ENCODE measurements at regions not wholly inside any gene's neighbourhood (a gene's known extent, or its start where the extent isn't known, plus 50 kb on each side); places are given as distances from the start of the nearest gene placed in this dataset.
"Not testable (repeated sequence)": the region's sequence is repeated elsewhere in the genome, so short reads cannot be mapped to it uniquely, and the experiment has no call there.

DNA sequence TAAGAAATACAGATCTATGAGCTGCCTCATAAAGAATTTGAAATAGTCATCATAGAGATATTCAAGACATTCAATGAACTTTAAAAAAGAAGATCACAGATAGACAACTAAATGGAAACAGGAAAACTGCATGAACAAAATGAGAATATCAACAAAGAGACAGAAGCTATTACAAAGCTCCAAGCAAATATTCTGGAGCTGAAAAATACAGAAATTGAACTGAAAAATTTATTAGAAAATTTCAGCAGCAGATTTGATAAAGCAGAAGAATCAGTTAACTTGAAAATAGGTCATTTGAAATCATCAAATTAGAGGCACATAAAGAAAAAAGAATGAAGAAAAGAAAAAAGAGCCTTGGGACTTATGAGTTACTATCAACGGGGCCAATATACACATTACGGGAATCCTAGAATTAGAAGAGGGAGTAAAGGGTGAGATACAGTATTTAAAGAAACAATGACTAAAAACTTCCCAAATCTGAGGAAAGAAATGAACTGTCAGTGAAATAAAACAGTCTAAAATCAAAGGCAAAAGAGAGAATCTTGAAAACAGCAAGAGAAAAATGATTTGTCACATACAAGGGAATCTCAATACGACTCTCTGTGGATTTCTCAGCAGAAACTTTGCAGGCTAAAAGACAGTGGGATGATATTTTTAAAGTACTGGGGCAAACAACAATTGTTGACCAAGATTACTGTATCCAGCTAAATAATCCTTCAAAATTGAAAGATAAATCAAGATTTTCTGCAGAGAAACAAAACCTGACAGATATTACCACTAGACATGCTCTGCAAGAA lies 641.6 kb downstream of the ANKRD50 start:
- Histone ChIP-seq H3K27ac (ENCODE audit: low read depth, low read length) (no peak overlapping the region), H3K4me1 (ENCODE audit: control insufficient read depth, insufficient read depth, low read length, unreplicated experiment) (no peaks in the 10 kb centered on the region), H3K36me3 (ENCODE audit: insufficient read depth, low read length) (no peaks in the 10 kb centered on the region), H3K4me3 (ENCODE audit: low read depth, low read length) (no peak overlapping the region), H3K27me3 (ENCODE audit: insufficient read depth, low read length) (no peaks in the 10 kb centered on the region), H3K79me2 (ENCODE audit: control insufficient read depth, insufficient read depth, low read length, unreplicated experiment) (no peaks in the 10 kb centered on the region), H2AFZ (ENCODE audit: low read length, unreplicated experiment) (no peak overlapping the region)

- H3K36me3 ChIP-seq (ENCODE audit: insufficient read depth, low read length); H3K27me3 ChIP-seq (ENCODE audit: insufficient read depth, low read length); H3K27ac ChIP-seq (ENCODE audit: low read depth, low read length); H3K79me2 ChIP-seq (ENCODE audit: control insufficient read depth, insufficient read depth, low read length, unreplicated experiment); H3K4me1 ChIP-seq (ENCODE audit: control insufficient read depth, insufficient read depth, low read length, unreplicated experiment); H2AFZ ChIP-seq (ENCODE audit: low read length, unreplicated experiment); H3K4me3 ChIP-seq (ENCODE audit: low read depth, low read length): not testable (repeated sequence)
These were observed 637.3 kb downstream of the ANKRD50 start for GRCh38 chr4:124075276-124075675.

- Histone ChIP-seq H3K4me3 (ENCODE audit: low read depth, low read length) (no peak overlapping the region), H3K36me3 (ENCODE audit: insufficient read depth, low read length) (no peaks in the 10 kb centered on the region), H3K27me3 (ENCODE audit: insufficient read depth, low read length) (no peaks in the 10 kb centered on the region), H2AFZ (ENCODE audit: low read length, unreplicated experiment) (no peak overlapping the region), H3K27ac (ENCODE audit: low read depth, low read length) (peak overlapping the region; percentile 19; the same call in 1 of the 2 replicates), H3K79me2 (ENCODE audit: control insufficient read depth, insufficient read depth, low read length, unreplicated experiment) (no peaks in the 10 kb centered on the region), H3K4me1 (ENCODE audit: control insufficient read depth, insufficient read depth, low read length, unreplicated experiment) (no peaks in the 10 kb centered on the region)
These were observed 633.3 kb downstream of the ANKRD50 start for GRCh38 chr4:124079174-124079780.

DNA sequence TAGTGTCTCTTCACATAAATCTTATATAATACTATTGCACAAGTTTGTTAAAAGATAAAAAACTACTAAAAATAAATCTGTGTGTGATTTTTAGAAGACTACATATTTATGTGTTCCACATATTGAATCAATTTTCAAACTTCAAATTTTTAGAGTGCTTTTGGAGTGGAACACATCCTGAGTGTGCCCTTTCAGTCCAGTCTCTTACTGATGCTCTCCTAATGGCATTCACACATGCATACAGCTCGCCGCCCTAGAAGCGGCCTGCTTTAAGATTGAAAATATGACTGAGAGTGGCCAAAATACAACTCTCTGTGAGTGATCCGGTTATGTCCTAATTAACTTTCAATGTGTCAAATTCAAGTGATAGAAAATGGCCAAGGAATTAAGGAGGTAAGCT lies 628.8 kb downstream of the ANKRD50 start:
- Histone ChIP-seq H3K79me2 (ENCODE audit: control insufficient read depth, insufficient read depth, low read length, unreplicated experiment) (no peaks in the 10 kb centered on the region), H3K4me3 (ENCODE audit: low read depth, low read length) (no peak overlapping the region), H3K36me3 (ENCODE audit: insufficient read depth, low read length) (no peaks in the 10 kb centered on the region), H2AFZ (ENCODE audit: low read length, unreplicated experiment) (no peak overlapping the region), H3K4me1 (ENCODE audit: control insufficient read depth, insufficient read depth, low read length, unreplicated experiment) (no peaks in the 10 kb centered on the region), H3K27ac (ENCODE audit: low read depth, low read length) (no peak overlapping the region), H3K27me3 (ENCODE audit: insufficient read depth, low read length) (no peaks in the 10 kb centered on the region)

- Histone ChIP-seq H3K36me3 (ENCODE audit: insufficient read depth, low read length) (no peaks in the 10 kb centered on the region), H3K27ac (ENCODE audit: low read depth, low read length) (no peak overlapping the region), H3K4me1 (ENCODE audit: control insufficient read depth, insufficient read depth, low read length, unreplicated experiment) (no peaks in the 10 kb centered on the region)
These were observed 626.9 kb downstream of the ANKRD50 start for GRCh38 chr4:124085561-124086180.

DNA sequence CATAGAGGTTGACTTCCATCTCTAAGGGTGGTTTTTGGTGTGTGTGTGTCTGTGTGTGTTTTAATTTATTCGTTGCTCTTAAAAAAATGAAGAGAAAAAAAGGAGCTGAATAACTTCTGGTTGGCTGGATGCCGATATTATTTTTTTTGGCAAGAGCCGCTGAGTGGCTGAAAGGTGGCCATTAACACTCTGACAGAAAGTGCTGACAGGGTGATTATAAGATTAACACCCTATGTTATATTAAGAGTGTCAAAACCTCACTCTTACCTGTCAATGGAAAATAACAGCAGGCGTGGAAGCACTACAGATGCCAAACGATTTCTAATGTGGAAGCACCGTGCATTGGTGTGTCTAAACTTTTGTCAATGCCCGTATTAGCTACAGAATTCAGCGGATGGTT lies 622.5 kb downstream of the ANKRD50 start:
- Histone ChIP-seq H3K27ac (ENCODE audit: low read depth, low read length) (no peak overlapping the region), H3K4me3 (ENCODE audit: low read depth, low read length) (no peak overlapping the region), H2AFZ (ENCODE audit: low read length, unreplicated experiment) (no peak overlapping the region), H3K79me2 (ENCODE audit: control insufficient read depth, insufficient read depth, low read length, unreplicated experiment) (no peaks in the 10 kb centered on the region), H3K36me3 (ENCODE audit: insufficient read depth, low read length) (no peaks in the 10 kb centered on the region), H3K27me3 (ENCODE audit: insufficient read depth, low read length) (no peaks in the 10 kb centered on the region), H3K4me1 (ENCODE audit: control insufficient read depth, insufficient read depth, low read length, unreplicated experiment) (no peaks in the 10 kb centered on the region)

More at GRCh38 chr4:124085561-124086180, 626.9 kb downstream of the ANKRD50 start:
- no peaks in the 10 kb centered on the region for H3K27me3 ChIP-seq (ENCODE audit: insufficient read depth, low read length)
- no peaks in the 10 kb centered on the region for H3K79me2 ChIP-seq (ENCODE audit: control insufficient read depth, insufficient read depth, low read length, unreplicated experiment)
- no peak overlapping the region for H3K4me3 ChIP-seq (ENCODE audit: low read depth, low read length)
- no peak overlapping the region for H2AFZ ChIP-seq (ENCODE audit: low read length, unreplicated experiment)

DNA sequence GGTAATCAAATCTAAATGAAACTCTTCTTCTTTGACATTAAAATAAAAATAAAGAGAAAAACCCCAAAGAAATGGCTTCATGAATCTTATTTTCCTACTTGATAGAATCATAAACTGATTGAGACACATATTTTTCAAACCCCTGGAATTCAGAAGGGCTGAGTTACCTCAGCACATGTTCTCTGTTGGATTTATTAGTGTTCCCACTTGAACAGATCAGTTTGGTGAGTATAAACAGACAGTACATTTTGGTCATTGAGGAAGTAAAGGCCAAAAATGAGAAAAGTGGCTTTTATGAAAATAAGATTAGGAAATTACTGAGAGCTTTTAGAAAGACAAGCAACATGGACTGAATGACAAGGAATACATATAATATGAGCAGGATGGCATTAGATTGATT lies 620.4 kb downstream of the ANKRD50 start:
- no peak overlapping the region for H2AFZ ChIP-seq (ENCODE audit: low read length, unreplicated experiment)
- no peak overlapping the region for H3K27ac ChIP-seq (ENCODE audit: low read depth, low read length)
- H3K4me3 ChIP-seq (ENCODE audit: low read depth, low read length) = no peak overlapping the region
- H3K27me3 ChIP-seq (ENCODE audit: insufficient read depth, low read length) = no peaks in the 10 kb centered on the region
- no peaks in the 10 kb centered on the region for H3K79me2 ChIP-seq (ENCODE audit: control insufficient read depth, insufficient read depth, low read length, unreplicated experiment)
- no peaks in the 10 kb centered on the region for H3K36me3 ChIP-seq (ENCODE audit: insufficient read depth, low read length)
- H3K4me1 ChIP-seq (ENCODE audit: control insufficient read depth, insufficient read depth, low read length, unreplicated experiment) = no peaks in the 10 kb centered on the region

GRCh38 chr4:124092541-124092984 lies 620.0 kb downstream of the ANKRD50 start:
- H3K27me3 ChIP-seq (ENCODE audit: insufficient read depth, low read length) = no peaks in the 10 kb centered on the region
- H3K4me3 ChIP-seq (ENCODE audit: low read depth, low read length) = no peak overlapping the region
- H3K27ac ChIP-seq (ENCODE audit: low read depth, low read length) = no peak overlapping the region
- no peaks in the 10 kb centered on the region for H3K4me1 ChIP-seq (ENCODE audit: control insufficient read depth, insufficient read depth, low read length, unreplicated experiment)
- H3K79me2 ChIP-seq (ENCODE audit: control insufficient read depth, insufficient read depth, low read length, unreplicated experiment) = no peaks in the 10 kb centered on the region
- no peaks in the 10 kb centered on the region for H3K36me3 ChIP-seq (ENCODE audit: insufficient read depth, low read length)
- no peak overlapping the region for H2AFZ ChIP-seq (ENCODE audit: low read length, unreplicated experiment)

DNA sequence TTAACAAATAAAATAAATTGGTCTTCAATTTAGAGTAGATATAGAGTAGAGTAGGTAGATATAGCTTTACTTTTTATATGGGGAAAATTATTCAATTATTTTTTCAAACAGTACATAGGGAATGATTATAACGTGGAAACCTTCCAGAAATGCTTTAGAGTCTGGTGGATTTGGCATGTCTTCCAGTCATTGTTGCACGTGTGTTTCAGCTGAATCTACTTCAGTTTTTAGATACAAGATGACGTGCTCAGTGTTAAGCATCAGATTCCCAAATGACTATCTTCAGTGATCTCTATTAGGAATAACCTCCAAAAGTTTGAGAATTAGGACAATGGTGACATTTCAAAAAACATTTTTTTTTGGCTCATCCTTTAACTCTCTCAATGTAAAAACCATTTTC lies 616.9 kb downstream of the ANKRD50 start:
- Histone ChIP-seq H3K79me2 (ENCODE audit: control insufficient read depth, insufficient read depth, low read length, unreplicated experiment) (no peaks in the 10 kb centered on the region), H3K36me3 (ENCODE audit: insufficient read depth, low read length) (no peaks in the 10 kb centered on the region), H3K27me3 (ENCODE audit: insufficient read depth, low read length) (no peaks in the 10 kb centered on the region), H2AFZ (ENCODE audit: low read length, unreplicated experiment) (no peak overlapping the region), H3K4me1 (ENCODE audit: control insufficient read depth, insufficient read depth, low read length, unreplicated experiment) (no peaks in the 10 kb centered on the region), H3K27ac (ENCODE audit: low read depth, low read length) (no peak overlapping the region), H3K4me3 (ENCODE audit: low read depth, low read length) (no peak overlapping the region)

DNA sequence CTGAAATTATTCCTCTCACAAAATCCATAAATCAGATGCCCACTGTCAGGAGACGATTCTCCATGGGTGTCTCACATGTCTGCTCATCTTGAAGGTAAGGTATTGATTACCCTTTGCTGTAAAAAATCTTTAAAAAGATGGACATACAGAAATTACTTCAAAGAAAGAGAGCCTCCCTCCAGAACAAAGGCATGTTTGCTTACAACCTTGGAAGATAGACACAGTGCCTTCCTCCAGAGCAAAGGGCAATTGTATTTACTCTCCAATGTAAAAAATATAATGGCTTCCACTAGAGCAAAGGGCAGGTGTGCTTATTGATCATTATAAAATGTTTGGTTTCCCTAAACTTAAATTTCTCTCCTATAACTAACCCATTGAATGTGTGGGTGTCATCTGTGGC lies 616.2 kb downstream of the ANKRD50 start:
- no peaks in the 10 kb centered on the region for H3K4me1 ChIP-seq (ENCODE audit: control insufficient read depth, insufficient read depth, low read length, unreplicated experiment)
- no peaks in the 10 kb centered on the region for H3K79me2 ChIP-seq (ENCODE audit: control insufficient read depth, insufficient read depth, low read length, unreplicated experiment)
- no peak overlapping the region for H3K27ac ChIP-seq (ENCODE audit: low read depth, low read length)
- no peak overlapping the region for H2AFZ ChIP-seq (ENCODE audit: low read length, unreplicated experiment)
- H3K4me3 ChIP-seq (ENCODE audit: low read depth, low read length) = no peak overlapping the region
- H3K36me3 ChIP-seq (ENCODE audit: insufficient read depth, low read length) = no peaks in the 10 kb centered on the region
- no peaks in the 10 kb centered on the region for H3K27me3 ChIP-seq (ENCODE audit: insufficient read depth, low read length)

GRCh38 chr4:124097447-124097846 lies 615.1 kb downstream of the ANKRD50 start:
- H3K4me1 ChIP-seq (ENCODE audit: control insufficient read depth, insufficient read depth, low read length, unreplicated experiment) = no peaks in the 10 kb centered on the region
- H3K4me3 ChIP-seq (ENCODE audit: low read depth, low read length) = no peak overlapping the region
- H2AFZ ChIP-seq (ENCODE audit: low read length, unreplicated experiment) = no peak overlapping the region

More at GRCh38 chr4:124097447-124097846, 615.1 kb downstream of the ANKRD50 start:
- Histone ChIP-seq H3K79me2 (ENCODE audit: control insufficient read depth, insufficient read depth, low read length, unreplicated experiment) (no peaks in the 10 kb centered on the region), H3K27ac (ENCODE audit: low read depth, low read length) (no peak overlapping the region), H3K27me3 (ENCODE audit: insufficient read depth, low read length) (no peaks in the 10 kb centered on the region), H3K36me3 (ENCODE audit: insufficient read depth, low read length) (no peaks in the 10 kb centered on the region)
